ENCODE measurements at regions not wholly inside any gene's neighbourhood (a gene's known extent, or its start where the extent isn't known, plus 50 kb on each side); places are given as distances from the start of the nearest gene placed in this dataset.

DNA sequence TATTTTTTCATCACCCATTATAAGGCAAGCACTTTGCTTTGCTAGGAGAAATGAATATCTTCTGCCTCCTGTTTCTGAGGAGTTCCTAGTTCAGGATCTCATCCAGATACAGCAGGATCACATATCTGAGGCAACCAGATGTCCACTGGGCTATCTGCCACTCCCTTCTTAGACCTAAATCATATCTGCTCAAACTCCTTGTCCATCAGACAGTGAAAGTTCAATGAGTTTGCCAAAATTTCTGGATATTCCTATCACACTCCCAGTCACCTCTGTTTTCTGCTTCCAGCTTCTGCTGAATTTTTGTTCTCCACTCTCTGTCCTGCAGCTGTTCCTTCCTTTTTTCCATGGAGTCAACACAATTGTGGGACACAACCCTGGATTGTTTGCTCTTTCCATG, 54.2 kb upstream of the BASP1 start:
- Histone ChIP-seq H3K4me3 (no peak overlapping the region), H3K9me3 (no peaks in the 10 kb centered on the region), H3K36me3 (no peaks in the 10 kb centered on the region), H3K27ac (no peak overlapping the region), H3K27me3 (no peaks in the 10 kb centered on the region), H3K4me1 (no peaks in the 10 kb centered on the region)
- no peak for DNase-seq
- intact Hi-C loops (cut with DNase I), result no loop called here
- TF ChIP-seq POLR2AphosphoS5 (IDR thresholded peaks at IDR 0.05) (no peak), POLR2A (IDR thresholded peaks at IDR 0.05) (no peak), EP300 (IDR thresholded peaks at IDR 0.05) (no peak)
- TF ChIP-seq, protein P1, sequence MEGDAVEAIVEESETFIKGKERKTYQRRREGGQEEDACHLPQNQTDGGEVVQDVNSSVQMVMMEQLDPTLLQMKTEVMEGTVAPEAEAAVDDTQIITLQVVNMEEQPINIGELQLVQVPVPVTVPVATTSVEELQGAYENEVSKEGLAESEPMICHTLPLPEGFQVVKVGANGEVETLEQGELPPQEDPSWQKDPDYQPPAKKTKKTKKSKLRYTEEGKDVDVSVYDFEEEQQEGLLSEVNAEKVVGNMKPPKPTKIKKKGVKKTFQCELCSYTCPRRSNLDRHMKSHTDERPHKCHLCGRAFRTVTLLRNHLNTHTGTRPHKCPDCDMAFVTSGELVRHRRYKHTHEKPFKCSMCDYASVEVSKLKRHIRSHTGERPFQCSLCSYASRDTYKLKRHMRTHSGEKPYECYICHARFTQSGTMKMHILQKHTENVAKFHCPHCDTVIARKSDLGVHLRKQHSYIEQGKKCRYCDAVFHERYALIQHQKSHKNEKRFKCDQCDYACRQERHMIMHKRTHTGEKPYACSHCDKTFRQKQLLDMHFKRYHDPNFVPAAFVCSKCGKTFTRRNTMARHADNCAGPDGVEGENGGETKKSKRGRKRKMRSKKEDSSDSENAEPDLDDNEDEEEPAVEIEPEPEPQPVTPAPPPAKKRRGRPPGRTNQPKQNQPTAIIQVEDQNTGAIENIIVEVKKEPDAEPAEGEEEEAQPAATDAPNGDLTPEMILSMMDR (IDR thresholded peaks at IDR 0.05), result no peak

DNA sequence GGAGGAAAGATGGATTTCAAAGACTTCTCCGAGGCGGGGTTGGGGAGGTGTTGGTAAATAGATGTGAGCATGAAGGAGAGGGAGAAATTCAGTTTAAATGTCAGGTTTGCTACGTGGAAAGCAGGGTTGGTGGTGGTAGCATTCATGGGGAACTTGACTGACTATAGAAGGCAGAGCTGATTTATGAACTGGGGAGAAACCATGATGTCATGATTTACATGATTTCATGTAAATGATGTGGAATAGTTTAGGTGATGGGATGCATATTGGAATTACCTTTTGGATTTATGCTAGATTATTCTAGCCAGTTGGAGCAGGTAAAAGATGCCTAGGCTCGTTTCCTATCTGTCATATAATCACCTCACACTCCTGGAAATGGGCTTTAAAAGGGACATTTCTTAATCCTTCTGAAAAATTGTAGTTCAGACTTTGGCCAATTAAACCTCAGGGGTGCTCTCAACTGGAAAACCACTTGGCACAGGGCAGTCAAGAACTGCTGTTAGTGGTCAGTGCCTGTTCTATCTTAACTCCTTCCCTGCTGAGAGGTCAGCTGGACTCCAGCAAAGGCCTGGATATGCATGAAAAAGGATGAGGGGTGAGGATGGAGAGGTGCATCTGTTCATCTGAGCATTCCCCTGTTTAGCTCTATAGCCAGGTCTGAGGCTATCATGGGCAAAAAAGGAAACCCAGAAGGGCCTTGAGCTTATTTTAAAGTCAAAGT, 50.1 kb upstream of the BASP1 start:
- no peak for DNase-seq
- 80 to 82% methylated on average over 4 of the region's 4 CpGs for WGBS, 2 donors
- intact Hi-C loops (cut with DNase I), result no loop called here

More for the DNA sequence above, 50.1 kb upstream of the BASP1 start:
- no peak for TF ChIP-seq POLR2A (IDR thresholded peaks at IDR 0.05)
- TF ChIP-seq POLR2AphosphoS5 (IDR thresholded peaks at IDR 0.05), result no peak
- TF ChIP-seq, protein P1 (IDR thresholded peaks at IDR 0.05), result no peak
- no peak for TF ChIP-seq EP300 (IDR thresholded peaks at IDR 0.05)
- no peaks in the 10 kb centered on the region for H3K9me3 ChIP-seq
- H3K36me3 ChIP-seq, result no peaks in the 10 kb centered on the region
- H3K27me3 ChIP-seq, result no peaks in the 10 kb centered on the region
- peaks cover 0 to 4% (median 0%) of the 10 kb centered on the region in 4 donors for H3K4me1 ChIP-seq
- H3K4me3 ChIP-seq, result no peak overlapping the region
- H3K27ac ChIP-seq, result no peak overlapping the region

Small RNAs in the stretch of these regions (small RNA-seq; reads per million reads assigned to genes)
- gene RF00019, result 0 reads per million in 3 donors
- 0 reads per million in 3 donors for gene RNA5SP180
